OCI-LY7 (cell line): ENCODE measurements at regions not wholly inside any gene's neighbourhood (a gene's known extent, or its start where the extent isn't known, plus 50 kb on each side); places are given as distances from the start of the nearest gene placed in this dataset.

Experiments used
- BruUV-seq: library from RNA; stranded (reverse); fragments of 400-500 nt; replicated peaks from 2 replicates; lab custom pipeline; 2021; lab: Mats Ljungman, UMichigan
- CTCF ChIA-PET: fragments of 300-600 bp; sonication (Branson Sonifier 250); formaldehyde crosslinking; loops from one replicate; lab custom pipeline; 2022; ENCODE audit warnings: antibody characterized with exemption; ENCODE audit not compliant: unreplicated experiment; lab: Charles Lee
- POLR2A ChIA-PET: fragments of 300-600 bp; sonication (Branson Sonifier 250); formaldehyde crosslinking; loops from one replicate; lab custom pipeline; 2022; ENCODE audit warnings: antibody characterized with exemption; lab: Charles Lee
- DNase-seq: peaks from one replicate; pipeline ENCODE4 v3.0.0-alpha.2; 2015; ENCODE audit warnings: low spot score
- H2AFZ ChIP-seq: fragments of 200-600 bp; sonication (generic), shearing (Covaris generic); 2 replicates; pipeline ENCODE4 v1.6.1; 2014; ENCODE audit warnings: mild to moderate bottlenecking, antibody characterized with exemption, low read length, moderate library complexity
- H3K27ac ChIP-seq: fragments of 200-600 bp; sonication (generic); 2 replicates; pipeline ENCODE4 v1.5.1; 2014; ENCODE audit warnings: mixed run types, low read depth, mild to moderate bottlenecking, moderate library complexity, low read length, inconsistent platforms; ENCODE audit not compliant: poor library complexity, severe bottlenecking
- H3K36me3 ChIP-seq: fragments of 200-600 bp; sonication (generic); 2 replicates; pipeline ENCODE4 v1.6.1; 2014; ENCODE audit warnings: mild to moderate bottlenecking, antibody characterized with exemption, low read length, moderate library complexity, mixed read lengths; ENCODE audit not compliant: insufficient read depth
- H3K4me1 ChIP-seq: fragments of 200-600 bp; sonication (generic); 2 replicates; pipeline ENCODE4 v1.5.1; 2014; ENCODE audit warnings: mild to moderate bottlenecking, low read length; ENCODE audit not compliant: insufficient read depth, poor library complexity, severe bottlenecking
- H3K4me2 ChIP-seq: fragments of 200-600 bp; sonication (generic); 2 replicates; pipeline ENCODE4 v1.6.1; 2014; ENCODE audit warnings: mild to moderate bottlenecking, low read length
- H3K4me3 ChIP-seq: fragments of 200-600 bp; sonication (generic); 2 replicates; pipeline ENCODE4 v1.5.1; 2014; ENCODE audit warnings: mild to moderate bottlenecking, low read depth, low read length; ENCODE audit not compliant: poor library complexity, severe bottlenecking
- H3K79me2 ChIP-seq: fragments of 200-600 bp; sonication (generic); 2 replicates; pipeline ENCODE4 v1.6.1; 2016; ENCODE audit warnings: low read depth, mild to moderate bottlenecking, low read length, moderate library complexity, mixed read lengths; ENCODE audit not compliant: insufficient read depth
- H3K9me2 ChIP-seq: fragments of 200-600 bp; sonication (generic); 2 replicates; pipeline ENCODE4 v1.6.1; 2016; ENCODE audit warnings: mild to moderate bottlenecking, low read length, mixed read lengths; ENCODE audit not compliant: insufficient read depth
- H3K9me3 ChIP-seq: fragments of 200-600 bp; sonication (generic); 2 replicates; pipeline ENCODE4 v1.6.1; 2014; ENCODE audit warnings: mild to moderate bottlenecking, mixed run types, low read length, mixed read lengths
- H4K20me1 ChIP-seq: fragments of 200-600 bp; sonication (generic); 2 replicates; pipeline ENCODE4 v1.6.1; 2014; ENCODE audit warnings: mild to moderate bottlenecking, antibody characterized with exemption, low read length, moderate library complexity, mixed read lengths; ENCODE audit not compliant: insufficient read depth
- EZH2phosphoT487 ChIP-seq: fragments of 200-600 bp; sonication (generic); IDR thresholded peaks from 2 replicates; pipeline ENCODE4 v1.6.1; 2018; ENCODE audit warnings: low read depth, borderline replicate concordance, mild to moderate bottlenecking, mixed run types, antibody characterized with exemption, low read length, moderate library complexity, mixed read lengths
- intact Hi-C: fragments of 100-400 bp; cut with micrococcal nuclease; formaldehyde crosslinking; loops from one replicate; pipeline ENCODE4 v1.10.0; 2022; ENCODE audit not compliant: unreplicated experiment
- TF ChIP-seq, protein P1 (sequence below): fragments of 200-600 bp; sonication (generic); conservative IDR thresholded peaks from 2 replicates; pipeline ENCODE4 v1.5.1; 2014; ENCODE audit warnings: mild to moderate bottlenecking, antibody characterized with exemption, low read length, moderate library complexity, mixed read lengths

DNA sequence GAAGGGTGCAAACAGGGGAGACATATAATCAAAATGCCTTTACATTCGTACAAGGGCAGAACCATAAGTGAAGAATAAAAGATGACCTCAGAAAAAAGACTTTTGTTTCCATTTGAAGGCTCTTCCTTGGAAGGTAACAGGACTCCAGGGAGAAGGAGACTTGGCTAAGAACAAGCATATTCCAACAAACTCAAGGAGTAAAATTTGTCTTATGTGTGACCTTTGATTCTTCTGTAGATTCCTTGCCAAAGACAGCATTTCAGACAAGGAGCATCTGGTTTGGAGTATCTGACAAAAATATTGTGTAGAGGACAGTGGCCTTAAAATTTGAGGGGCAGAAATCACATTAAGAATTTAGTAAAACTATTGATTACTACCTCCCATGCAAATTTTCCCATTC, 991.9 kb downstream of the FLRT2 start:
- Histone ChIP-seq H3K9me2 (no peaks in the 10 kb centered on the region), H3K9me3 (no peaks in the 10 kb centered on the region), H3K36me3 (no peaks in the 10 kb centered on the region), H3K4me2 (no peak overlapping the region), H4K20me1 (no peaks in the 10 kb centered on the region), H3K27ac (no peak overlapping the region), H3K4me1 (no peaks in the 10 kb centered on the region), H3K79me2 (no peaks in the 10 kb centered on the region), H3K4me3 (no peak overlapping the region), H2AFZ (no peak overlapping the region)
- BruUV-seq, result no TSS peak
- ChIA-PET CTCF (no interaction called here), POLR2A (no interaction called here)
- TF ChIP-seq EZH2phosphoT487, result no peak
- TF ChIP-seq, protein P1, sequence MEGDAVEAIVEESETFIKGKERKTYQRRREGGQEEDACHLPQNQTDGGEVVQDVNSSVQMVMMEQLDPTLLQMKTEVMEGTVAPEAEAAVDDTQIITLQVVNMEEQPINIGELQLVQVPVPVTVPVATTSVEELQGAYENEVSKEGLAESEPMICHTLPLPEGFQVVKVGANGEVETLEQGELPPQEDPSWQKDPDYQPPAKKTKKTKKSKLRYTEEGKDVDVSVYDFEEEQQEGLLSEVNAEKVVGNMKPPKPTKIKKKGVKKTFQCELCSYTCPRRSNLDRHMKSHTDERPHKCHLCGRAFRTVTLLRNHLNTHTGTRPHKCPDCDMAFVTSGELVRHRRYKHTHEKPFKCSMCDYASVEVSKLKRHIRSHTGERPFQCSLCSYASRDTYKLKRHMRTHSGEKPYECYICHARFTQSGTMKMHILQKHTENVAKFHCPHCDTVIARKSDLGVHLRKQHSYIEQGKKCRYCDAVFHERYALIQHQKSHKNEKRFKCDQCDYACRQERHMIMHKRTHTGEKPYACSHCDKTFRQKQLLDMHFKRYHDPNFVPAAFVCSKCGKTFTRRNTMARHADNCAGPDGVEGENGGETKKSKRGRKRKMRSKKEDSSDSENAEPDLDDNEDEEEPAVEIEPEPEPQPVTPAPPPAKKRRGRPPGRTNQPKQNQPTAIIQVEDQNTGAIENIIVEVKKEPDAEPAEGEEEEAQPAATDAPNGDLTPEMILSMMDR, result no peak
- intact Hi-C loops, result no loop called here
- no peak for DNase-seq

DNA sequence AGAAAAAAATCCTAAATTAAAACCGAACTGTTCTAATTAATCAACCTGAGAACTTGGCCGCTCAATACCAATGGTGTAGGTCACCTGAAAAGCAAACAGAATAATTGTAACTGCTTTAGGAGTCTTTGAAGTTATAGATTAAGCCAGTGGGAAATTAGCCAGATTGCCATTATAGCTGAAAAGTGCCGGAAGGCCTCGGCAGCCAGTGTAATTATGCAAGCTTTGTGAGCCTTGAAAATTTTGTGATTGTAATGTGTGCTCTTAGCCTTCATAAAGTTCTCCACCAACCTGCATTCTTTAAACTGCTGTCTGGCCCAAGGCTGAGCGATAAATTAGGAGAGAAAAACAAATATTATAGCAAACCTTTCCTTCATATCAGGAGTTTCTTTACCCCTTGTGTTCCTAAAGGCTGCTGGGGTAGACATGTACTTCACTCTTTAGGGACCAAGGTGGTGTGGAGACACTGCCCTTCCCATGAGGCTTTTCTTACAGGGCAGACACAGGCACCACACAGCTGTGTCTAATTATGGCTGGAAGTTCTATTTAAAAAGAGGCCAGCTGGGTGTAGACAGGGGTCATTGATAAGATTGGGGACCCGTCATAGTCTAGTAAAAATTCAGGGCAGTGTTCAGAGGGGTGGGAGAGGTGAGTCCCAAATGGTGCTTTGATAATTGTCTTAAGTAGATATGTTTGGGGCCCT, 991.2 kb downstream of the FLRT2 start:
- ChIA-PET POLR2A (no interaction called here), CTCF (no interaction called here)
- Histone ChIP-seq H3K4me2 (no peak overlapping the region), H3K27ac (no peak overlapping the region), H3K4me1 (no peaks in the 10 kb centered on the region), H2AFZ (no peak overlapping the region), H3K36me3 (no peaks in the 10 kb centered on the region), H3K4me3 (no peak overlapping the region), H3K79me2 (no peaks in the 10 kb centered on the region), H4K20me1 (no peaks in the 10 kb centered on the region), H3K9me3 (no peaks in the 10 kb centered on the region), H3K9me2 (no peaks in the 10 kb centered on the region)
- no TSS peak for BruUV-seq
- no peak for DNase-seq
- no peak for TF ChIP-seq EZH2phosphoT487
- TF ChIP-seq, protein P1, result no peak
- intact Hi-C loops, result no loop called here

DNA sequence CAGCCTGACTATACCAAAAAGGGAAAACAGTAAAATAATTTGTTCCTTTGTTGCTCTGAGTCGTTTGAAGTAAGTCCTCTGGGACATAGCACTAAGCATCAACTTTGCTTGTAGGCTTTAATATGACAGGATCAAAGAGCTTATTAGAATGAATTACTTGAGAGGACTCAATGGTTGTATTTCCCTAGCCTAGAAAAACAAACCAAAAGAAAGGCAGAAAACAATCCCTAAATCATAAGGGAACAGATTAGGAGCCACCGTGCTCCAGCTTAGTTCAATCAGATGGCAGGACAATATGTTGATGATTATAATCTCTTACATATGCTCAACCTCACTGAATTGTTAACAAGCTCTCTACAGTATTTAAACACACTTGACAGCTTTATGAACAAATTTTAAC, 988.4 kb downstream of the FLRT2 start:
- no TSS peak for BruUV-seq
- no peak for DNase-seq
- no peak for TF ChIP-seq EZH2phosphoT487
- TF ChIP-seq, protein P1, result no peak
- intact Hi-C loops, result no loop called here
- Histone ChIP-seq H2AFZ (no peak overlapping the region), H4K20me1 (no peaks in the 10 kb centered on the region), H3K4me3 (no peak overlapping the region), H3K4me1 (no peaks in the 10 kb centered on the region), H3K79me2 (no peaks in the 10 kb centered on the region), H3K9me3 (no peaks in the 10 kb centered on the region), H3K4me2 (no peak overlapping the region), H3K27ac (no peak overlapping the region), H3K9me2 (no peaks in the 10 kb centered on the region), H3K36me3 (no peaks in the 10 kb centered on the region)
- POLR2A ChIA-PET, result interaction anchor here (0.7 kb wide), 1 partner anchor 1003 kb away, joined by 3 read pairs; no protein-coding TSS in a partner anchor
- CTCF ChIA-PET, result no interaction called here
